ENCODE measurements at regions not wholly inside any gene's neighbourhood (a gene's known extent, or its start where the extent isn't known, plus 50 kb on each side); places are given as distances from the start of the nearest gene placed in this dataset.

DNA sequence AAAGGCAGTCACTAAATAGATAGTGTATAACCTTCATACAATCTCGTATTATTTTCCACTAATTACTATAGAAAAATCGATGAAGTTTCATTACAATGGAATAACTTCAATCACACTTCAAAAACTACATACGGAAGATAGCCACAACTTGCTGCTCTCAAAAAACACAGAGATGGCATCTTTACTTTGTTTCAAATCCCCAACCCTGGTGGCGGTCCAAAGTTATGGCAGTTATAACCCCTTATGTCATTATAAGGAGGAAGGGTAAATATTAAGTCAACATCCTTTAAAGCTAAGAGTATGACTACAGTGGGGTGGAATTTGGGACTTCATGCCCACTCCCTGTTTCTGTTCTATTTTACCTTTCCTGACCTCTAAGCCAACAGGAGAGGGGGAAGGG lies 146.5 kb downstream of the LACC1 start:
- no peak for TF ChIP-seq CTCF (tag by site-specific recombination; IDR thresholded peaks at IDR 0.05)
- no peak for TF ChIP-seq ZNF202 (tag by site-specific recombination; IDR thresholded peaks at IDR 0.05; ENCODE audit: borderline replicate concordance)
- TF ChIP-seq ZNF274 (IDR thresholded peaks at IDR 0.05; ENCODE audit: low read length) = no peak
- TF ChIP-seq ZNF274 (tag by site-specific recombination; IDR thresholded peaks at IDR 0.05; ENCODE audit: borderline replicate concordance) = no peak
- no peak for TF ChIP-seq ZNF16 (tag by site-specific recombination; IDR thresholded peaks at IDR 0.05; ENCODE audit: low read depth)
- TF ChIP-seq SALL2 (tag by site-specific recombination; IDR thresholded peaks at IDR 0.05; ENCODE audit: borderline replicate concordance) = no peak
